SW480 (cell line): ENCODE measurements at regions not wholly inside any gene's neighbourhood (a gene's known extent, or its start where the extent isn't known, plus 50 kb on each side); places are given as distances from the start of the nearest gene placed in this dataset.

Source experiments
- DNase-seq: peaks from one replicate; pipeline ENCODE4 v3.0.0-alpha.2; 2016; ENCODE audit warnings: low spot score

GRCh38 chr10:90125456-90126255 is 424.3 kb downstream of the KIF20B start:
- DNase-seq, result no peak

- DNase-seq, result no peak
These were observed 424.8 kb downstream of the KIF20B start for GRCh38 chr10:90126256-90126595.

- DNase-seq, result no peak
These were observed 429.1 kb downstream of the KIF20B start for GRCh38 chr10:90130321-90131086.

DNA sequence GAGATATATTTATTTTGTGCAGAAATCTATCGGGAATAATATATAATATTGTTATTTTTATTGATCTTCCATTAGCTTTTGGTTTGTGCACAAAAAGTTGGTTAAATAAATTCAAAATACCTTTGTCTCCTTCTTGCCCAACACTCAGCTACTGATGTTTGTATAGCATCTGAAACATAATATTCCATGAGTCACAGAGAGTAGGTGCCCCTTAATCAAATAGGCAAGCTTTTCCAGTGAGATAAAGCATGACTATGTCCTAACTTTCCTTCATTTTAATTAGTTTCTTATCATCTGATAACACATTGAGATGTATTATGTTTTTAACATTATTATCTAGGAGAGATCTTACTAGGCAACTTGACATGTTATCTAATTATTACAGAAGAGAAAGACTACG is 432.2 kb downstream of the KIF20B start:
- DNase-seq, result no peak

DNA sequence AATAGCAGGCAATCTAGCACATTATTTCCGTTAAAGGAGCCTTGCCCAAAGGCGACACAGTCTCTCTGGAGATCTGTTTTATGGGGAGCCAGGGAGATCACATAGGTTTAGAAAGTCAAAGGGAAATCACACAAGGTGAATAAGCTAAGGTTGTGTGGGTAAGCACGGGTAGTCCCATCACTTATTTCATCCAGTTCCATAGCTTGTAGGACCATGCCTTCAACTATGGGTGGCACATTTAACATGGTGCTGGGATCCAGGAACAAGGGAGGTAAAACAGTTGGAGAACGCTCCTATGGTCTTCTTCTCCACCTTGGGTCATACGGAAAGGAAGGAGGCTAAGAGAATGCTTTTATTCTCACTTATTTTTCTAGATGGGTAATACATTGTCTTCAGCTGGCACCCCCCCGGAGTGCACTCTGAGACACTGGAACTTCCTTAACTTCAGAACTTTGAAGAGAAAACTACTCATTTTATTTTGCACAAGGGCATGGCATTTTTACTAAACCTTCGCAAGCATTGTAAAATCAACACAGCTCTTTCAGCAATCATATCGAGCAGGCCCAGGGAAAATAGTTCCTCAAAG is 435.4 kb downstream of the KIF20B start:
- no peak for DNase-seq

GRCh38 chr10:90138844-90139243 is 437.5 kb downstream of the KIF20B start:
- DNase-seq, result no peak

- DNase-seq, result no peak
These were observed 440.4 kb downstream of the KIF20B start for GRCh38 chr10:90141791-90142190.

GRCh38 chr10:90143937-90144336 is 442.5 kb downstream of the KIF20B start:
- DNase-seq, result no peak

DNA sequence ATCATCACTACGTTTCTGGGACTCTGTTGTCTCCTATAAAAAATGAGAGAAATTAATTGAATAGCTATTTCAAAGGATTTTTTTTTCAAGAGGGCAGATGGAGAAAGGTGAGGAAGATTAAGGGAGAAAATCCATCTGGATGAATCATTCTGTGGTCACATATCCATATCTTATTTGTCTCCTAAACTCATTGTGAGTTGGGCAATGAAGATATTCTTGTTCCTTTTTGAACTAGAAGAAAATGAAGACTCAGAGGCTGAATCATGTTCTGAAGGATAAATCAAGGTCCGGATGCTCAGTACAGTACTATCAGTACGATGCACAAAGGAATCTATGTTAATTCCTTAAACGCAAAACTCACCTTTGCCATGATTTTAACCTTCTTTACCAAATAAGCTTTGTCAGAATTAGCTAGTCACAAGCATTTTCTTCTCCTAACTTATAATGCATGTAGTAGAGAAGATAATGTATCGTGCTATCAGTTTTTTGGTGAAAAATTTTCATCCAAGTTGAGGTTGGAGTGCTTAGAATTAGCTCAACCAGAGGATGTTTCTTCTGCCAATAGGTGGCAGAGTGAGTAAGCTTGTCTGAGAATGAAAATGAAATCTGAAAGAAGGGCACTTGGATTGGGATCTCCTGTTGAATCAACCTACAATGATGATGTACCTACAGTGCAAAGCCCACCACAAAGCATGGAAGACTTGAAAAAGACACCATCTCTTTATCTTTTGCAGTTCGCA is 446.9 kb downstream of the KIF20B start:
- DNase-seq, result peak; percentile 41

DNA sequence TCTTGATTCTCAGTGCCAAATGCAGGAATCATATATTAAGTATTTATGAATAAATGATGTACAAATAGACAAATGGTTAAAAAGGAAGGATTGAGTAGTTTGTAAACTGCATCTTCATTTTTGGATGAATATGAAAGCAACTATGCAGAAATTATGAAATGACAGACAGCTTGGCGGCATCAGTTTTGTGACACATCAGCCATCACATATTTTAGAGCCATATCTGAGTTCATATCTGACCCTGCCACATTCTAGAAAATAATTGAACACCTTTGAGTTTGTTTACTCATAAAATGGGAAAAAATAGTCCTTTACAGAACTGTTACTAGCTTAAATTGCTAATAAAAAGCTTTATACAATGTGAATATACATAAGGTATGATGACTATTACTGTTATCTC is 448.2 kb downstream of the KIF20B start:
- no peak for DNase-seq

DNA sequence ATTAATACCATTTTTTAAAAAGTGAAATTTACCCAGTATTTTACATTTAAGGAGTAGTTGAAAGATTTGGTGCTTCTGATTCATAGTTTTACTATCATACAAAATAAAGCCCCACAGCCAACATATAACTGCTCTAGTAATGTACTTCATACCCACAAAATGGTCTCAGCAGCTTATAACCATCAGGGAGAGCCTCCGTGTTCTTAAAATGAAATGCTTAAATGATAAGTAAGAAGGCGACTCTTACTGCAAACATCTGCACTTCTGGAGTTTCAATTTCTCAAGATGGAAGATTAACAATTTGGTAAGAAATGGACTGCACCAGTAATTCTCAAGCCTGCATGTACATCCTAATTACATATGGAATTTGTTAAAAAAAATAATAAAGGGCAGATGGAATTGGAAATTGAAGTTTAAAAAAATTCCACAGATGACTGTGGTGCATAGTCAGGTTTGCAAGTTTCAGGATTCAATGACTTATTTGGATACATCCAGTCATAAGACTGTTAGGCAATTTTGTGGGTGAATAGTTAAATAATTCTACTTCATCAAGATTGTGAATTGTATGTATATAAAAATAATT is 461.0 kb downstream of the KIF20B start:
- DNase-seq, result no peak

DNA sequence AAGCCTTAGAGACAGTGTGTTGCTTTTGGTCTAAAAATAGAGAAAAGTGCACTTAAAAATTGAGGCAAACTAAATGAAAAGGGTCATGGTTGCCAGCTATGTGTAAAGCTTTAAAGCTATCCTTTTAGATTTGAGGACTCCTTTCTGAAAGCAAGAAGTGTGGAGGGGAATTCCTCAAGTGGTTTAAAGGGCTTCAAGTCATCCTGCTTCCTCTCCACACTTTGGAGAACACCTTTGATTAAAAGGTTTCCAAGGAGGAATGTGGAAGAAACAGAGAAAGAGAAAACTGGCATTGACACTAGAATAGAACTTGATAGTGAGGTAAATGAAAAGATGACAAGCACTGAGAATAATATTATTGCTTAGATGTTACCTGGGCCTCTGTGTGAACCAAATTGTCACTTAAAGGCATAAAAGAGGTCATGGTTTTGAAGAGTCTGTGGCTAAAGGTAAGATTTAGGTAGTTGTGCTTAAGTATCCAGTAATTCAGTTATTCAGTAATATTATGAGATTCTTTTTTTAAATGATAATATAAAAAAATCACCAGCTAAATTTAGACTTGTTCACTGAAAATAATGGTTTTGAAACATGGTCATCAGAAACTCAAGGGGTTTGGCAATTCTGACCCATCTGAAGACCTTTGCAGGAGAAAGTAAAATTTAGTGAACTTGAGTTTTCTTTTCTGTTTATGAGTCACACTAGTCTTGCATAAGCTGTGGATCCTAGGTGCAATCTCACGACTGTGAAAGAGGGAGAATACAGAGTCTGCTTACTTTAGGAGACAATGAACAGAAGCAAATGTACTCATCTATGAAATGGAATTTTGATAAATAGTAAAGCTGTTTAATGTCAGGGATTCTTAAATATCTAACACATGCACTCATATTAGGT is 466.0 kb downstream of the KIF20B start:
- no peak for DNase-seq

DNA sequence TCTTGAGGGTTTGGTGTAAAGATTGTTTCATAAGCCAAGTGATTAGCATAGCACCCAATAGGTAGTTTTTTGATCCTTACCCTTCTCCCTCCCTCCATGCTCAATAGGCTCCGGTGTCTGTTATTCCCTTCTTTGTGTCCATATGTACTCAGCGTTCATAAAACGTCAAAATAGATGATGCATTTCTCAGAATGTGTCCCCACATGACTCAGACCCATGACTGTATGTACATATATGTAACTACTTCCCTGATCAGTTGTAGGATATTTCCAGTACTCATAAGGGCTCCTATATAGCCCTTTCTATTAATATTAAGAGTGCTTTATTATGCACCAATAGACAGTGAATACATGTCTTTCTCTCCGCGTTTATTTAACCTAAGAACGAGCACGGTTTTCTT is 466.9 kb downstream of the KIF20B start:
- DNase-seq, result no peak

DNA sequence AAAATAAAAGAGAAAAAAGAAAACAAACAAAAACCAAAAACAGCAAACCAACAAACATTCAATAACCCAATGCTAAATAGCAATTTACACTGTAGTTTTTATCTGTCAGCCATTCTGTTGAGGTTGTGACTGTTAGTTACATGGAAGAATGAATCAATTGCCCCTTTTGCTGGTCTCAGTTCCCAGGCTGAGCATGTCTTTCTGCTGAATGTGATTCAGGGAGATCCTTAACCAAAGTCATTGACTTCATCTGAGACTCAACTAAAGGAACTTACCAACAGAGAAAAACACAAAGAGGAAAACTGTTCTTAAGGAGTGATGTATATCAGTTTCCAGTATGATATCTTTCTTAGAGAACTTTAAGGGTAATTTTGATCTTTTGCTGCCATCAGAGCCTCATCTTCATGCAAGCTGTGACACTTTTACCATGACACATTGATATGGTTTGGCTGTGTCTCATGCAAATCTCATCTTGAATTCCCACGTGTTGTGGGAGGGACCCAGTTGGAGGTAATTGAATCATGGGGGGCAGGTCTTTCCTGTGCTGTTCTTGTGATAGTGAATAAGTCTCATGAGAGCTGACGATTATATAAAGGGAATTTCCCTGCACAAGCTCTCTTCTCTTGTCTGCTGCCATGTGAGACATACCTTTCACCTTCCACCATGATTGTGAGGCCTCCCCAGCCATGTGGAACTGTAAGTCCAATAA is 469.8 kb downstream of the KIF20B start:
- no peak for DNase-seq

DNA sequence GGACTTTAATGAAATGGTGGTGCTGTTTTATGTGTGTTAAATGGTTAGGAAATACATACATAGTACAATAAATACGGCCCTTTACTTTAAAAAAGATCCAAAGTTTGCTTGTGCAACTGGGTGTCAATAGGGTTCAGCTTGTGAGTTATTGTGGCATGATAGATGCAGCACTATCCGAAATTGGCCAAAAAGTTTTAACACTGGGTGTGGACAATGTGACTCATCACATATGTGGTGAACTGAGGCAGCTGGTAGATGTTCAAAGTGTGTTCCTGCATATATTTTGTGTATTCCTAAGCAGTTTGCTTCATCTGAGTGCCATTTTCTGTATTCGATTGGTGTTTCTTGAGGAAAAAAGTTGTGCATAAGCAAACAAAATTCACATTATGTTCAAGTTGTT is 473.1 kb downstream of the KIF20B start:
- DNase-seq, result no peak

DNA sequence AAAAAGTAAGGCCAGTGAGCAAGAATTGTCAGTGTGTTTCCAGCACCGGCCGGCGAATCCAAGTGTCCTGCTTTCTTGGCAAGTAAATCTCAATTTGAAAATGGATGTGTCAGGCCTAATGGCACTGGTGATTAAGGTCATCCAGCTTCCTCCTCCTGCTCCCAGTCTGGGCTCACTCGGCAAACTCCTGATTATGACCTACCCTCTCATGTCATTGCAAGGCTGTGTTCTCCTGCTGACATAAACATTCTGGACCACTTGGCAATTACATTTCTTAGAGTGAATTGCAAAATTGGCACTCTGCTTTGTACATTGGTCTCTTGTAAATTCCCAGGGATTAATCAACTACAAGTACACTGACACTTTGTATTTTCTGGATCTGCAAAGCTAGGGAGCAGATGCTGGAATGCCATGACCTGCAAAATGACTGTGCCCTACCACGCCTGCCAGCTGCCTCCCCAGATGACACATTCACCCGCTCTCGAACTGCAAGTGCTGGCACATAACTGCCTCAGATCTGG is 473.8 kb downstream of the KIF20B start:
- no peak for DNase-seq

- peak; percentile 3 for DNase-seq
These were observed 478.5 kb downstream of the KIF20B start for GRCh38 chr10:90179696-90180407.

DNA sequence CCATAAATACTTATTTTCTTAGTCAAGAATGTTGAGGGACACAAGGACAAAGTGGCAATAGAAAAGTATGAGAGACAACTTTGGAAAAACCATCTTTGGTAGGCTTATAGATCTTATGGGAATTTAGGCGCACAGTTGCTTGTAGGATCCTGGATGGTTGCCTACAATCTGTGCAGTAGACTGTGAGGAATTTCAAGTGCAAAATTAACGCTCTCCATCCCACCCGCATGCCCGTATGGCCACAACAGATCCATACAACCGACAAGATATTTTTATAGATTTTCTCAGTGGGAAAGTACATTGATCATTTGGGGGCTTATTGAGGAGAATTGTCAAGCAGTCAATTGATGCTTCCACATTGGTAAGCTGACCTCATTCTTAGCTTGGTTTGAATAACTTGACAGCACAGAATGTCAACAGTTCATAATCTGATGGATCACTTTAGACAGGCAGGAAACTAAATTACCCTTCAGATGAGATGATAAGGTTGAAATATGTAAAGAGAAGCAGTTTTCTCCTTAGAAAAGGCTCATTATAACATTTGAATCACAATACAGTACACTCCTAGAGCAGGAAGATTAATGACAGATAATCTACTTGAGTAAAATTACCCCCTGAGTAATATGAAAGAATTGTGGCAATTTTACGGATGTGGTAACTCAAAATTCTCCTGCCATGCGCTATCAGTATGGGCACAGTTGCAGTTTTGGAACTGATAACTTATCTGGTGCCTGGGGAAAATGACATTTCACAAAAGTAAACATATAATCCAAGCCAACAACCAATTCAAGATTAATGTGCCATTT is 479.7 kb downstream of the KIF20B start:
- DNase-seq, result no peak

DNA sequence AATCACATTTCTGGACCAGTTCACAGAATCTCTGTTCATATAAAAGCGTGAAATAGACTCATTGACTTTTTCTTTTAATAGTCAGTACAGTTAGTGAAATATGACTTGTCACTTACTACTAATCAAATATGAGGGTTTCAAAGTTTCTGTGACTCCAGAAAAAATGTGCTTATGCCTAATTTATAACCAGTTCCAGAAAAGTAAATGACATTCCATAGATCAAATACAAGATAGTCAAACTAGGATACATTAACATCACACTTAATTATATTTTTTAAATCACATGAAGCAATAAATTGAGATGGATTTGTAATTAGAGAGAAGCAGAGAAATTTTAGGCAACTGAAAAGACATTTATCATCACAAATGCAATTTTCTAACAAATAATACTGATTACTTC is 491.4 kb downstream of the KIF20B start:
- DNase-seq, result no peak
